Ishikawa (cell line): ENCODE measurements at regions not wholly inside any gene's neighbourhood (a gene's known extent, or its start where the extent isn't known, plus 50 kb on each side); places are given as distances from the start of the nearest gene placed in this dataset.

Experiments
- CEBPB ChIP-seq: IDR thresholded peaks from 2 replicates; pipeline ENCODE4 v1.6.1; 2012
- CREB1 ChIP-seq: IDR thresholded peaks from 2 replicates; pipeline ENCODE4 v1.6.1; 2012; ENCODE audit warnings: low read depth
- EGR1 ChIP-seq: IDR thresholded peaks from 2 replicates; pipeline ENCODE4 v1.6.1; 2012
- EP300 ChIP-seq: IDR thresholded peaks from 2 replicates; pipeline ENCODE4 v1.6.1; 2012; ENCODE audit warnings: borderline replicate concordance
- FOXM1 ChIP-seq: IDR thresholded peaks from 2 replicates; pipeline ENCODE4 v1.6.1; 2012; ENCODE audit warnings: low read depth, borderline replicate concordance
- MAX ChIP-seq: IDR thresholded peaks from 2 replicates; pipeline ENCODE4 v1.6.1; 2012
- NFIC ChIP-seq: IDR thresholded peaks from 2 replicates; pipeline ENCODE4 v1.6.1; 2012
- RAD21 ChIP-seq: IDR thresholded peaks from 2 replicates; pipeline ENCODE4 v1.6.1; 2012; ENCODE audit warnings: low read depth
- TAF1 ChIP-seq: IDR thresholded peaks from 2 replicates; pipeline ENCODE4 v1.6.1; 2012; ENCODE audit warnings: low read depth, mild to moderate bottlenecking
- TCF12 ChIP-seq: IDR thresholded peaks from 2 replicates; pipeline ENCODE4 v1.6.1; 2012; ENCODE audit warnings: low read depth
- TEAD4 ChIP-seq: IDR thresholded peaks from 2 replicates; pipeline ENCODE4 v1.6.1; 2012
- YY1 ChIP-seq: IDR thresholded peaks from 2 replicates; pipeline ENCODE4 v1.6.1; 2012; ENCODE audit warnings: low read depth
- ZBTB7A ChIP-seq: IDR thresholded peaks from 2 replicates; pipeline ENCODE4 v1.6.1; 2012; ENCODE audit warnings: low read depth
- TF ChIP-seq, protein P1 (sequence below): IDR thresholded peaks from 2 replicates; pipeline ENCODE4 v1.6.1; 2012
- TF ChIP-seq, protein P2 (sequence below): IDR thresholded peaks from 2 replicates; pipeline ENCODE4 v1.6.1; 2012; ENCODE audit warnings: low read depth, mild to moderate bottlenecking

DNA sequence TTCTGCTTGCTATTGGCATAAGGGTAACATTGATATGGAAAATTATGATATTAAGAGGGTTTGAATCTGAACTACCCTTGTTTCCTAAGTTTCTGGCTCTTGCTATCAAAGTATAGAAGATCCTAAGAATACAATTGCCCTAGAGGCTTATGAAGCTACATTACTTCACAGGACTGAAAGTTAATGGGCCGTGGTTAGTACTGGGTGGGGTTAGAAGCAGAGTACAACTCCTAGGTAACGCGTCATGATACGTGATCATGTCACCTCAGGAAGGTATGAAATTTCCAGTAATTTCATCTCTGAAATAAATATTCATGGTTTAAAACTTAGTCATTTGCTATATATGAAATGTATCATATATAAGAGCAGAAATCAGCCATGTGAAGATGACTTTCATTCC lies 743.8 kb upstream of the NEGR1 start:
- TF ChIP-seq CEBPB (no peak), YY1 (no peak), TEAD4 (no peak), FOXM1 (no peak), NFIC (no peak), EP300 (no peak)

- TF ChIP-seq CREB1 (no peak), CEBPB (no peak), TEAD4 (no peak), EP300 (no peak), MAX (no peak), NFIC (no peak), EGR1 (no peak)
- TF ChIP-seq, protein P1, sequence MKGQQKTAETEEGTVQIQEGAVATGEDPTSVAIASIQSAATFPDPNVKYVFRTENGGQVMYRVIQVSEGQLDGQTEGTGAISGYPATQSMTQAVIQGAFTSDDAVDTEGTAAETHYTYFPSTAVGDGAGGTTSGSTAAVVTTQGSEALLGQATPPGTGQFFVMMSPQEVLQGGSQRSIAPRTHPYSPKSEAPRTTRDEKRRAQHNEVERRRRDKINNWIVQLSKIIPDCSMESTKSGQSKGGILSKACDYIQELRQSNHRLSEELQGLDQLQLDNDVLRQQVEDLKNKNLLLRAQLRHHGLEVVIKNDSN: no peak
- TF ChIP-seq, protein P2, sequence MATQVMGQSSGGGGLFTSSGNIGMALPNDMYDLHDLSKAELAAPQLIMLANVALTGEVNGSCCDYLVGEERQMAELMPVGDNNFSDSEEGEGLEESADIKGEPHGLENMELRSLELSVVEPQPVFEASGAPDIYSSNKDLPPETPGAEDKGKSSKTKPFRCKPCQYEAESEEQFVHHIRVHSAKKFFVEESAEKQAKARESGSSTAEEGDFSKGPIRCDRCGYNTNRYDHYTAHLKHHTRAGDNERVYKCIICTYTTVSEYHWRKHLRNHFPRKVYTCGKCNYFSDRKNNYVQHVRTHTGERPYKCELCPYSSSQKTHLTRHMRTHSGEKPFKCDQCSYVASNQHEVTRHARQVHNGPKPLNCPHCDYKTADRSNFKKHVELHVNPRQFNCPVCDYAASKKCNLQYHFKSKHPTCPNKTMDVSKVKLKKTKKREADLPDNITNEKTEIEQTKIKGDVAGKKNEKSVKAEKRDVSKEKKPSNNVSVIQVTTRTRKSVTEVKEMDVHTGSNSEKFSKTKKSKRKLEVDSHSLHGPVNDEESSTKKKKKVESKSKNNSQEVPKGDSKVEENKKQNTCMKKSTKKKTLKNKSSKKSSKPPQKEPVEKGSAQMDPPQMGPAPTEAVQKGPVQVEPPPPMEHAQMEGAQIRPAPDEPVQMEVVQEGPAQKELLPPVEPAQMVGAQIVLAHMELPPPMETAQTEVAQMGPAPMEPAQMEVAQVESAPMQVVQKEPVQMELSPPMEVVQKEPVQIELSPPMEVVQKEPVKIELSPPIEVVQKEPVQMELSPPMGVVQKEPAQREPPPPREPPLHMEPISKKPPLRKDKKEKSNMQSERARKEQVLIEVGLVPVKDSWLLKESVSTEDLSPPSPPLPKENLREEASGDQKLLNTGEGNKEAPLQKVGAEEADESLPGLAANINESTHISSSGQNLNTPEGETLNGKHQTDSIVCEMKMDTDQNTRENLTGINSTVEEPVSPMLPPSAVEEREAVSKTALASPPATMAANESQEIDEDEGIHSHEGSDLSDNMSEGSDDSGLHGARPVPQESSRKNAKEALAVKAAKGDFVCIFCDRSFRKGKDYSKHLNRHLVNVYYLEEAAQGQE: no peak
Measured at GRCh38 chr1:73009938-73010337, 727.6 kb upstream of the NEGR1 start.

GRCh38 chr1:73009311-73009710 lies 727.0 kb upstream of the NEGR1 start:
- TF ChIP-seq, protein P2: no peak
- TF ChIP-seq, protein P1: no peak
- no peak for TF ChIP-seq TEAD4
- no peak for TF ChIP-seq FOXM1
- TF ChIP-seq CEBPB: no peak
- no peak for TF ChIP-seq CREB1
- no peak for TF ChIP-seq NFIC
- TF ChIP-seq EP300: no peak
- no peak for TF ChIP-seq YY1
- no peak for TF ChIP-seq ZBTB7A
- no peak for TF ChIP-seq MAX
- no peak for TF ChIP-seq TAF1
- TF ChIP-seq RAD21: no peak
- no peak for TF ChIP-seq EGR1
- no peak for TF ChIP-seq TCF12

GRCh38 chr1:72997624-72998023 lies 715.3 kb upstream of the NEGR1 start:
- TF ChIP-seq NFIC: no peak
- TF ChIP-seq, protein P2: no peak
- no peak for TF ChIP-seq EGR1
- no peak for TF ChIP-seq ZBTB7A
- TF ChIP-seq TCF12: no peak
- TF ChIP-seq RAD21: no peak

DNA sequence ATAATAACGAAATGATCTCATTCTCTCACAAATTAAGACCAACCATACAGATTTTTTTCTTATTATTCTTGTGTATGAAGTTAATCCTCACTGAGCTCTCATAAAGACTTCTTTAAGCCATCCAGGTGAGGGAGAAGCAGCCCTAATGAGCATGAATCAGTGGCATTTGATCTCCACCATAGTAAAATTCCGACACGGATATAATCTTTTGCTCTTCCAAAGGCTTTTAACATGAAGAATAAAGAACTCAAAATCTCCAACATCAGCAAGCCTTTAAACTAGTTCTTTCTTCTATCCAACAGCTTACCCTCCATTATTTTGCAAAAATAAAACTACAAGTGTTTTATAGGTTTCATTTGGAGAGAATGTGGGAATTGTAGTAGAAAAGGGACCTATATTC lies 714.7 kb upstream of the NEGR1 start:
- no peak for TF ChIP-seq CEBPB
- no peak for TF ChIP-seq RAD21
- no peak for TF ChIP-seq FOXM1
- TF ChIP-seq TCF12: no peak
- no peak for TF ChIP-seq EP300
- TF ChIP-seq MAX: no peak
- no peak for TF ChIP-seq EGR1
- TF ChIP-seq YY1: no peak
- TF ChIP-seq, protein P1: no peak
- TF ChIP-seq TAF1: no peak
- no peak for TF ChIP-seq CREB1
- no peak for TF ChIP-seq ZBTB7A
- TF ChIP-seq NFIC: no peak
- TF ChIP-seq, protein P2: no peak
- no peak for TF ChIP-seq TEAD4
